H1 (cell line): ENCODE measurements at regions not wholly inside any gene's neighbourhood (a gene's known extent, or its start where the extent isn't known, plus 50 kb on each side); places are given as distances from the start of the nearest gene placed in this dataset.

ENCODE experiments used
- CTCF ChIA-PET: fragments of 300-600 bp; sonication (Branson Sonifier 250); formaldehyde crosslinking; loops from one replicate; lab custom pipeline; 2021; ENCODE audit not compliant: partially characterized antibody; lab: Charles Lee
- POLR2A ChIA-PET: fragments of 300-600 bp; sonication (Branson Sonifier 250); formaldehyde crosslinking; loops from one replicate; lab custom pipeline; 2021; ENCODE audit warnings: inconsistent platforms; ENCODE audit not compliant: partially characterized antibody; lab: Charles Lee
- DNase-seq, 2 experiments: peaks; one replicate each; pipeline versions ENCODE4 v3.0.0 to v3.0.0-alpha.2; 2010 to 2022; ENCODE audit warnings: low spot score in 2 of 2, low read depth in 1 of 2, mixed read lengths in 1 of 2
- FAIRE-seq: peaks from 2 replicates; lab custom pipeline; 2011; peaks lifted over from hg19 to GRCh38; lab: Jason Lieb, UNC
- H2AFZ ChIP-seq: 2 replicates; pipeline ENCODE4 v1.8.1; 2012; ENCODE audit warnings: low read length, inconsistent platforms
- H2AK5ac ChIP-seq: 2 replicates; pipeline ENCODE4 v1.6.1; 2013; ENCODE audit warnings: low read depth, low read length
- H2BK120ac ChIP-seq: replicated peaks from 2 replicates; pipeline ENCODE3; 2013; ENCODE audit warnings: low read depth, low read length, inconsistent platforms
- H2BK12ac ChIP-seq: 2 replicates; pipeline ENCODE4 v1.6.1; 2013; ENCODE audit warnings: low read depth, low read length
- H2BK15ac ChIP-seq: 2 replicates; pipeline ENCODE4 v1.6.1; 2013; ENCODE audit warnings: low read length
- H2BK20ac ChIP-seq: 2 replicates; pipeline ENCODE4 v1.6.1; 2013; ENCODE audit warnings: low read length
- H2BK5ac ChIP-seq: 2 replicates; pipeline ENCODE4 v1.6.1; 2013; ENCODE audit warnings: low read depth, low read length
- H3K14ac ChIP-seq: 2 replicates; pipeline ENCODE4 v1.6.1; 2013; ENCODE audit warnings: inconsistent platforms; ENCODE audit not compliant: insufficient read length
- H3K18ac ChIP-seq: 2 replicates; pipeline ENCODE4 v1.6.1; 2013; ENCODE audit warnings: low read length; ENCODE audit errors: extremely low read depth
- H3K23ac ChIP-seq: 2 replicates; pipeline ENCODE4 v1.6.1; 2013; ENCODE audit warnings: inconsistent platforms; ENCODE audit not compliant: insufficient read length
- H3K23me2 ChIP-seq: 2 replicates; pipeline ENCODE4 v1.6.1; 2013; ENCODE audit warnings: low read depth, low read length
- H3K27ac ChIP-seq: 2 replicates; pipeline ENCODE4 v1.6.1; 2011; ENCODE audit warnings: low read depth, low read length, inconsistent platforms
- H3K27me3 ChIP-seq, 4 experiments: replicated peaks in 1 of 4; 1 replicate in 1 of 4; 2 replicates in 3 of 4; pipeline versions ENCODE4 v1.6.1 to v1.8.1; 2011 to 2013; ENCODE audit warnings: low read length in 3 of 4, mild to moderate bottlenecking in 3 of 4, inconsistent platforms in 2 of 4, mixed read lengths in 2 of 4, moderate library complexity in 1 of 4; ENCODE audit not compliant: control insufficient read depth in 3 of 4, insufficient read depth in 3 of 4; ENCODE audit errors: extremely low read depth in 1 of 4
- H3K36me3 ChIP-seq, 4 experiments: 2 replicates each; pipeline versions ENCODE4 v1.6.1 to v1.8.1; 2011 to 2013; ENCODE audit warnings: mild to moderate bottlenecking in 4 of 4, low read length in 3 of 4, moderate library complexity in 2 of 4, control low read depth in 1 of 4, inconsistent platforms in 1 of 4; ENCODE audit not compliant: insufficient read depth in 4 of 4, control insufficient read depth in 2 of 4
- H3K4ac ChIP-seq: replicated peaks from 2 replicates; pipeline ENCODE3; 2013; ENCODE audit warnings: low read length, low read depth, mixed read lengths, inconsistent platforms; ENCODE audit not compliant: insufficient read length
- H3K4me1 ChIP-seq, 4 experiments: replicated peaks in 1 of 4; 1 replicate in 1 of 4; 2 replicates in 3 of 4; pipeline versions ENCODE4 v1.6.1 to v1.8.1; 2011 to 2013; ENCODE audit warnings: low read length in 3 of 4, inconsistent platforms in 2 of 4, mixed read lengths in 1 of 4; ENCODE audit not compliant: insufficient read depth in 4 of 4, control insufficient read depth in 3 of 4
- H3K4me2 ChIP-seq, 2 experiments: 2 replicates each; pipeline versions ENCODE4 v1.6.1 to v1.8.1; 2011 to 2013; ENCODE audit warnings: low read depth in 2 of 2, low read length in 2 of 2, control low read depth in 1 of 2, inconsistent platforms in 1 of 2, mild to moderate bottlenecking in 1 of 2; ENCODE audit not compliant: insufficient read depth in 1 of 2
- H3K4me3 ChIP-seq, 4 experiments: fragments of 200-600, 300-600 bp in 1 of 4; sonication (generic), shearing (Covaris generic), sonication (Bioruptor Twin) in 1 of 4; 2 replicates each; pipeline versions ENCODE4 v1.5.1 to v1.8.1; 2011 to 2016; ENCODE audit warnings: low read length in 4 of 4, low read depth in 3 of 4, control low read depth in 2 of 4, inconsistent platforms in 2 of 4, mild to moderate bottlenecking in 2 of 4, mixed read lengths in 1 of 4, moderate library complexity in 1 of 4; ENCODE audit not compliant: insufficient read depth in 2 of 4; ENCODE audit errors: extremely low read depth in 1 of 4
- H3K56ac ChIP-seq: replicated peaks from 2 replicates; pipeline ENCODE3; 2013; ENCODE audit warnings: low read depth, mild to moderate bottlenecking, mixed read lengths, low read length, inconsistent platforms; ENCODE audit not compliant: insufficient read length
- H3K79me1 ChIP-seq: 2 replicates; pipeline ENCODE4 v1.6.1; 2013; ENCODE audit warnings: low read depth, low read length, control low read depth
- H3K79me2 ChIP-seq, 2 experiments: 2 replicates each; pipeline versions ENCODE4 v1.6.1 to v1.8.1; 2012 to 2013; ENCODE audit warnings: low read length in 2 of 2, mild to moderate bottlenecking in 2 of 2, inconsistent platforms in 1 of 2; ENCODE audit not compliant: insufficient read depth in 2 of 2, control insufficient read depth in 1 of 2
- H3K9ac ChIP-seq, 4 experiments: replicated peaks in 1 of 4; 1 replicate in 1 of 4; 2 replicates in 3 of 4; pipeline versions ENCODE4 v1.6.1 to v1.8.1; 2011 to 2013; ENCODE audit warnings: low read depth in 3 of 4, low read length in 3 of 4, control low read depth in 2 of 4, mild to moderate bottlenecking in 2 of 4, moderate library complexity in 2 of 4, inconsistent platforms in 1 of 4; ENCODE audit errors: extremely low read depth in 1 of 4
- H3K9me3 ChIP-seq, 2 experiments: 2 replicates each; pipeline versions ENCODE4 v1.6.1 to v1.8.1; 2012 to 2013; ENCODE audit warnings: mild to moderate bottlenecking in 2 of 2, moderate library complexity in 2 of 2, control low read depth in 1 of 2, inconsistent platforms in 1 of 2, low read depth in 1 of 2, low read length in 1 of 2, mixed read lengths in 1 of 2; ENCODE audit not compliant: insufficient read depth in 2 of 2
- H4K20me1 ChIP-seq, 2 experiments: replicated peaks in 1 of 2; 2 replicates each; pipeline versions ENCODE3 to v1.8.1; 2011 to 2013; ENCODE audit warnings: inconsistent platforms in 2 of 2, low read length in 2 of 2, mild to moderate bottlenecking in 1 of 2; ENCODE audit not compliant: insufficient read depth in 2 of 2, control insufficient read depth in 1 of 2
- H4K5ac ChIP-seq: 2 replicates; pipeline ENCODE4 v1.6.1; 2013; ENCODE audit warnings: low read length, low read depth, mixed read lengths, inconsistent platforms; ENCODE audit not compliant: insufficient read length
- H4K8ac ChIP-seq: 2 replicates; pipeline ENCODE4 v1.8.0; 2013; ENCODE audit warnings: mild to moderate bottlenecking, moderate library complexity, low read length, inconsistent platforms; ENCODE audit not compliant: insufficient read depth; ENCODE audit errors: extremely low read depth
- H4K91ac ChIP-seq: replicated peaks from 2 replicates; pipeline ENCODE3; 2013; ENCODE audit warnings: low read length, mixed read lengths, inconsistent platforms; ENCODE audit not compliant: insufficient read length
- CREB1 ChIP-seq: IDR thresholded peaks from 2 replicates; pipeline ENCODE4 v1.6.1; 2012; ENCODE audit warnings: inconsistent platforms
- HDAC2 ChIP-seq, 2 experiments: fragments of 300-600 bp in 1 of 2; sonication (generic) in 1 of 2; IDR thresholded peaks; 2 replicates each; pipeline ENCODE4 v1.6.1; 2011 to 2012; ENCODE audit warnings: low read depth in 2 of 2, low read length in 2 of 2, mild to moderate bottlenecking in 2 of 2, moderate library complexity in 2 of 2, borderline replicate concordance in 1 of 2, inconsistent platforms in 1 of 2
- JUND ChIP-seq: IDR thresholded peaks from 2 replicates; pipeline ENCODE4 v1.6.1; 2011; ENCODE audit warnings: mild to moderate bottlenecking, improper control_type of control experiment, low read length
- RXRA ChIP-seq: IDR thresholded peaks from 2 replicates; pipeline ENCODE4 v1.6.1; 2011; ENCODE audit warnings: low read depth, mild to moderate bottlenecking, low read length, moderate library complexity; ENCODE audit not compliant: insufficient read depth
- SAP30 ChIP-seq: fragments of 300-600 bp; sonication (generic); IDR thresholded peaks from 2 replicates; pipeline ENCODE4 v1.7.1; 2012; ENCODE audit warnings: low read length, moderate library complexity, mild to moderate bottlenecking, inconsistent platforms; ENCODE audit not compliant: insufficient read depth, insufficient replicate concordance
- SIN3A ChIP-seq, 2 experiments: IDR thresholded peaks in 1 of 2; conservative IDR thresholded peaks in 1 of 2; 2 replicates each; pipeline ENCODE4 v1.6.1; 2011 to 2012; ENCODE audit warnings: low read length in 2 of 2, improper control_type of control experiment in 1 of 2, low read depth in 1 of 2, mild to moderate bottlenecking in 1 of 2
- SIRT6 ChIP-seq: IDR thresholded peaks from one replicate; pipeline ENCODE4 v1.7.1; 2012; ENCODE audit warnings: low read length, inconsistent platforms
- SP1 ChIP-seq: IDR thresholded peaks from 2 replicates; pipeline ENCODE4 v1.6.1; 2011; ENCODE audit warnings: low read depth, low read length
- SP2 ChIP-seq: IDR thresholded peaks from 2 replicates; pipeline ENCODE4 v1.6.1; 2012; ENCODE audit warnings: mild to moderate bottlenecking, low read length, inconsistent platforms
- TBP ChIP-seq: IDR thresholded peaks from 2 replicates; pipeline ENCODE4 v1.6.1; 2011; ENCODE audit warnings: low read depth, low read length, improper control_type of control experiment
- USF2 ChIP-seq: IDR thresholded peaks from 2 replicates; pipeline ENCODE4 v1.6.1; 2011; ENCODE audit warnings: low read length, improper control_type of control experiment
- WGBS, 2 experiments: shearing (Covaris generic) in 1 of 2; methylation state at CpG; one replicate each; pipeline versions ENCODE4 v1.1.6 to v1.1.7; 2013 to 2015; ENCODE audit warnings: low lambda C conversion rate in 2 of 2, mixed read lengths in 2 of 2, inconsistent platforms in 1 of 2, low coverage in 1 of 2, missing lambda C conversion rate in 1 of 2; ENCODE audit not compliant: insufficient replicate concordance in 2 of 2, insufficient coverage in 1 of 2, insufficient read length in 1 of 2; ENCODE audit errors: extremely low coverage in 1 of 2, missing lambda C conversion rate in 1 of 2; 5-methylcytosine and 5-hydroxymethylcytosine counted together
- TF ChIP-seq, protein P1 (sequence below): IDR thresholded peaks from 2 replicates; pipeline ENCODE4 v1.6.1; 2012; ENCODE audit warnings: inconsistent platforms

- H3K27me3 ChIP-seq = no peaks in the 10 kb centered on the region; a peak in 1 of 7 replicates
- no peak overlapping the region for H2AFZ ChIP-seq
- no peak overlapping the region for H3K4me2 ChIP-seq
- H2BK12ac ChIP-seq = no peak overlapping the region
- no peak overlapping the region for H3K56ac ChIP-seq
- H3K27ac ChIP-seq = no peak overlapping the region
- no peak overlapping the region for H3K18ac ChIP-seq
- H4K5ac ChIP-seq = no peak overlapping the region
- H2AK5ac ChIP-seq = no peak overlapping the region
- no peak overlapping the region for H3K14ac ChIP-seq
- peaks cover 0 to 14% of the 10 kb centered on the region in 2 experiments; a peak in 2 of 4 replicates for H3K9me3 ChIP-seq
- no peaks in the 10 kb centered on the region for H3K79me1 ChIP-seq
- WGBS, 2 experiments = 95% methylated on average over 8 of the region's 8 CpGs; no CpG with 5 or more reads in 1 of the 2 experiments
- no peak overlapping the region for H2BK5ac ChIP-seq
- no peak overlapping the region for H4K8ac ChIP-seq
- no peak overlapping the region for H3K4ac ChIP-seq
- H3K23ac ChIP-seq = no peak overlapping the region
- ChIA-PET POLR2A (no interaction called here), CTCF (interaction anchor here (0.6 kb wide), 2 partner anchors 193 to 1533 kb away, joined by 3 read pairs; no protein-coding TSS in a partner anchor)
- no peak overlapping the region for H2BK15ac ChIP-seq
- no peak overlapping the region for H2BK20ac ChIP-seq
- no peaks in the 10 kb centered on the region; the same call in 1 of the 2 replicates for H3K23me2 ChIP-seq
- H3K9ac ChIP-seq = no peak overlapping the region
- DNase-seq (no peak), FAIRE-seq (no peak)
- no peaks in the 10 kb centered on the region for H4K20me1 ChIP-seq
- no peak overlapping the region for H2BK120ac ChIP-seq
- no peaks in the 10 kb centered on the region for H3K4me1 ChIP-seq
- no peaks in the 10 kb centered on the region for H3K36me3 ChIP-seq
- no peak overlapping the region for H3K4me3 ChIP-seq
- H4K91ac ChIP-seq = no peak overlapping the region
- no peaks in the 10 kb centered on the region for H3K79me2 ChIP-seq
- no peak for TF ChIP-seq SP1
- TF ChIP-seq, protein P1, sequence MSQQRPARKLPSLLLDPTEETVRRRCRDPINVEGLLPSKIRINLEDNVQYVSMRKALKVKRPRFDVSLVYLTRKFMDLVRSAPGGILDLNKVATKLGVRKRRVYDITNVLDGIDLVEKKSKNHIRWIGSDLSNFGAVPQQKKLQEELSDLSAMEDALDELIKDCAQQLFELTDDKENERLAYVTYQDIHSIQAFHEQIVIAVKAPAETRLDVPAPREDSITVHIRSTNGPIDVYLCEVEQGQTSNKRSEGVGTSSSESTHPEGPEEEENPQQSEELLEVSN = no peak
- TF ChIP-seq SAP30 = no peak
- no peak for TF ChIP-seq SIN3A (conservative IDR thresholded peaks at IDR 0.05 in 1 of 2, IDR thresholded peaks at IDR 0.05 in 1 of 2; ENCODE audit: low read depth in 1 of 2, low read length in 2 of 2)
- no peak for TF ChIP-seq TBP
- no peak for TF ChIP-seq SIRT6
- TF ChIP-seq CREB1 = no peak
- no peak for TF ChIP-seq HDAC2 (IDR thresholded peaks at IDR 0.05; ENCODE audit: borderline replicate concordance in 1 of 2, low read depth in 2 of 2, low read length in 2 of 2)
- no peak for TF ChIP-seq RXRA
- no peak for TF ChIP-seq SP2
- TF ChIP-seq JUND = no peak
- no peak for TF ChIP-seq USF2
Observed at GRCh38 chr22:47996446-47996857, 1234.0 kb downstream of the TBC1D22A start.
